HCT116 (cell line): ENCODE measurements at regions not wholly inside any gene's neighbourhood (a gene's known extent, or its start where the extent isn't known, plus 50 kb on each side); places are given as distances from the start of the nearest gene placed in this dataset.

Source experiments
- ATAC-seq: fragments of 200-7000 bp; cut with Tn5 transposase; 2 replicates; pipeline ENCODE4 v1.9.1; 2020; ENCODE audit warnings: mild to moderate bottlenecking, moderate library complexity
- BruUV-seq: library from RNA; stranded (reverse); fragments of 400-500 nt; replicated peaks from 2 replicates; lab custom pipeline; 2021; lab: Mats Ljungman, UMichigan
- CTCF ChIA-PET: fragments of 300-600 bp; sonication (Branson Sonifier 250); formaldehyde crosslinking; loops from one replicate; lab custom pipeline; 2021; ENCODE audit warnings: antibody characterized with exemption; lab: Charles Lee
- POLR2A ChIA-PET: fragments of 300-600, 350-600 bp; sonication (Branson Sonifier 250); formaldehyde crosslinking; loops from one replicate; lab custom pipeline; 2021; ENCODE audit warnings: antibody characterized with exemption; lab: Charles Lee
- RAD21 ChIA-PET, 2 experiments: fragments of 300-600 bp; sonication (Branson Sonifier 250); formaldehyde crosslinking; loops; one replicate each; lab custom pipeline; 2023; ENCODE audit warnings: low total read pairs in 2 of 2; ENCODE audit not compliant: uncharacterized antibody in 2 of 2, unreplicated experiment in 2 of 2, low non-redundant PET in 1 of 2; lab: Charles Lee
- DNase-seq: peaks from one replicate; pipeline ENCODE4 v3.0.0-alpha.2; 2010; ENCODE audit warnings: low read depth, low spot score
- H2AFZ ChIP-seq: fragments of 200-600 bp; shearing (Covaris generic), sonication (generic); 2 replicates; pipeline ENCODE4 v1.6.1; 2017; ENCODE audit warnings: low read depth, mixed run types, mixed read lengths, antibody characterized with exemption, low read length; ENCODE audit not compliant: poor library complexity, severe bottlenecking
- H3K27ac ChIP-seq: 2 replicates; pipeline ENCODE4 v1.5.1; 2012; ENCODE audit warnings: low read depth, low read length
- H3K27me3 ChIP-seq: fragments of 200-600 bp; sonication (generic); 2 replicates; pipeline ENCODE4 v1.6.1; 2016; ENCODE audit warnings: mixed run types, low read length, mixed read lengths; ENCODE audit not compliant: insufficient read depth
- H3K36me3 ChIP-seq, 2 experiments: fragments of 200-500 bp in 1 of 2; fragments of 200-600 bp in 1 of 2; sonication (Bioruptor generic) in 1 of 2; sonication (generic) in 1 of 2; 2 replicates each; pipeline versions ENCODE4 v1.5.1 to v1.6.1; 2014 to 2016; ENCODE audit warnings: low read length in 2 of 2, inconsistent platforms in 1 of 2, mixed read lengths in 1 of 2, mixed run types in 1 of 2; ENCODE audit not compliant: insufficient read depth in 2 of 2, control insufficient read depth in 1 of 2
- H3K4me1 ChIP-seq, 2 experiments: fragments of 200-600 bp in 1 of 2; sonication (generic) in 1 of 2; 2 replicates each; pipeline versions ENCODE4 v1.5.1 to v1.6.1; 2012 to 2017; ENCODE audit warnings: low read length in 2 of 2, inconsistent platforms in 1 of 2, mild to moderate bottlenecking in 1 of 2, mixed read lengths in 1 of 2, mixed run types in 1 of 2, moderate library complexity in 1 of 2; ENCODE audit not compliant: insufficient read depth in 2 of 2, control insufficient read depth in 1 of 2
- H3K4me2 ChIP-seq: fragments of 200-600 bp; sonication (generic); 2 replicates; pipeline ENCODE4 v1.6.1; 2017; ENCODE audit warnings: mixed run types, low read length, mixed read lengths
- H3K4me3 ChIP-seq, 2 experiments: fragments of 200-600 bp in 1 of 2; sonication (generic) in 1 of 2; replicated peaks in 1 of 2; 2 replicates each; pipeline ENCODE4 v1.5.1; 2011 to 2016; ENCODE audit warnings: low read length in 2 of 2, control low read depth in 1 of 2, low read depth in 1 of 2, mild to moderate bottlenecking in 1 of 2, mixed read lengths in 1 of 2, mixed run types in 1 of 2
- H3K79me2 ChIP-seq: fragments of 200-600 bp; sonication (generic); 2 replicates; pipeline ENCODE4 v1.6.1; 2017; ENCODE audit warnings: mild to moderate bottlenecking, mixed run types, low read length, moderate library complexity, mixed read lengths; ENCODE audit not compliant: insufficient read depth
- H3K9ac ChIP-seq: fragments of 200-600 bp; sonication (generic); 2 replicates; pipeline ENCODE4 v1.6.1; 2016; ENCODE audit warnings: low read length, mixed read lengths
- H3K9me2 ChIP-seq: fragments of 200-600 bp; sonication (generic), shearing (Covaris generic); 2 replicates; pipeline ENCODE4 v1.6.1; 2017; ENCODE audit warnings: mixed run types, mild to moderate bottlenecking, moderate library complexity; ENCODE audit not compliant: insufficient read depth
- H3K9me3 ChIP-seq, 2 experiments: fragments of 200-500 bp in 1 of 2; fragments of 200-600 bp in 1 of 2; sonication (Bioruptor generic) in 1 of 2; sonication (generic) in 1 of 2; 2 replicates each; pipeline ENCODE4 v1.6.1; 2014 to 2017; ENCODE audit warnings: low read length in 2 of 2, mixed read lengths in 2 of 2, inconsistent platforms in 1 of 2, low read depth in 1 of 2, mild to moderate bottlenecking in 1 of 2, mixed run types in 1 of 2, moderate library complexity in 1 of 2; ENCODE audit not compliant: control insufficient read depth in 1 of 2, insufficient read depth in 1 of 2
- H4K20me1 ChIP-seq: fragments of 200-600 bp; sonication (generic), shearing (Covaris generic); 2 replicates; pipeline ENCODE4 v1.6.1; 2017; ENCODE audit warnings: mixed run types, mild to moderate bottlenecking, moderate library complexity; ENCODE audit not compliant: insufficient read depth
- CBX3 ChIP-seq: IDR thresholded peaks from 2 replicates; pipeline ENCODE4 v1.6.1; 2012; ENCODE audit warnings: low read depth
- CEBPB ChIP-seq: IDR thresholded peaks from 2 replicates; pipeline ENCODE4 v1.6.1; 2012; ENCODE audit warnings: low read depth
- EGR1 ChIP-seq: IDR thresholded peaks from 2 replicates; pipeline ENCODE4 v1.6.1; 2012; ENCODE audit warnings: low read depth
- EZH2 ChIP-seq: fragments of 200-600 bp; sonication (generic); IDR thresholded peaks from 2 replicates; pipeline ENCODE4 v1.6.1; 2017; ENCODE audit warnings: antibody characterized with exemption, mixed run types
- FOSL1 ChIP-seq: IDR thresholded peaks from 2 replicates; pipeline ENCODE4 v1.6.1; 2012; ENCODE audit warnings: low read depth
- JUND ChIP-seq: IDR thresholded peaks from 2 replicates; pipeline ENCODE4 v1.6.1; 2012
- POLR2A ChIP-seq: IDR thresholded peaks from 2 replicates; pipeline ENCODE4 v1.7.0; 2011; ENCODE audit warnings: borderline replicate concordance; ENCODE audit not compliant: insufficient read depth, insufficient read length; ENCODE audit errors: extremely low read depth
- RAD21 ChIP-seq: IDR thresholded peaks from 2 replicates; pipeline ENCODE4 v1.6.1; 2012; ENCODE audit warnings: low read depth, mild to moderate bottlenecking
- SP1 ChIP-seq: IDR thresholded peaks from 2 replicates; pipeline ENCODE4 v1.6.1; 2012; ENCODE audit warnings: low read depth
- TCF7L2 ChIP-seq: IDR thresholded peaks from 2 replicates; pipeline ENCODE4 v1.7.0; 2011; ENCODE audit warnings: borderline replicate concordance, inconsistent platforms; ENCODE audit not compliant: insufficient read depth, insufficient read length; ENCODE audit errors: extremely low read depth
- ZFX ChIP-seq: fragments of 450-650 bp; IDR thresholded peaks from 2 replicates; pipeline ENCODE4 v1.6.1; 2017
- ZNF274 ChIP-seq: fragments of 200-500 bp; sonication (Bioruptor generic); IDR thresholded peaks from 2 replicates; pipeline ENCODE4 v1.6.1; 2014; ENCODE audit warnings: mild to moderate bottlenecking, low read depth, low read length, inconsistent platforms
- intact Hi-C: fragments of 100-400 bp; cut with micrococcal nuclease; formaldehyde crosslinking; loops from 2 replicates; pipeline ENCODE4 v1.10.0; 2022
- TF ChIP-seq, protein P1 (sequence below): IDR thresholded peaks from 2 replicates; pipeline ENCODE4 v1.6.1; 2012
- TF ChIP-seq, protein P2 (sequence below): IDR thresholded peaks from 2 replicates; pipeline ENCODE4 v1.6.1; 2011; ENCODE audit warnings: mild to moderate bottlenecking, low read length, moderate library complexity; ENCODE audit not compliant: insufficient replicate concordance; ENCODE audit errors: extremely low read depth

DNA sequence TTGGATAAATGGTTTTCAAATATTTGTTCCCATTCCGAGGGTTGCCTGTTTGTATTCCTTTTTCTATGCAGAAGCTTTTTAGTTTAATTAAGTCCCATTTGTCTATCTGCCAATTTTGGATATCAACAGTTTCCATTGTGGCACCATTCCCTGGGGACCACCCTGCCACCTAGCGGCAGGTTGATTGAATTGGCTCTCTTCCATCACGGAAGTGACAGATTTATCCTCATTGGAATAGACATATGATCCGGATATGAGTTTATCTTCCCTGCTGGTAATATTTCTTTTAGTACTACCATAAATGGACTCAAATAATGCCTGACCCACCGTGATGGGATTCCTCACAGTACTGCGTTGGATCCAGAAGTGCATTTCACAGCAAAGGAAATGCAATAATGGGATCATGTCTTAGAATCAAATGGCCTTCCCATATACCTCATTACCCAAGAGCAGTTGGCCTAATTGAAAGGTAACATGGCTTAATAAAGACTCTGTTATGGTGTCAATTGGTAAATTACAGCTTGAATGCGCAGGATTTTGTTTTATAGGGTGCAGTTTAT lies 327.0 kb downstream of the BMP2 start (continued):
- no peak for TF ChIP-seq ZNF274
- TF ChIP-seq EGR1: no peak
- TF ChIP-seq POLR2A: no peak
- TF ChIP-seq EZH2: no peak
- TF ChIP-seq, protein P1, sequence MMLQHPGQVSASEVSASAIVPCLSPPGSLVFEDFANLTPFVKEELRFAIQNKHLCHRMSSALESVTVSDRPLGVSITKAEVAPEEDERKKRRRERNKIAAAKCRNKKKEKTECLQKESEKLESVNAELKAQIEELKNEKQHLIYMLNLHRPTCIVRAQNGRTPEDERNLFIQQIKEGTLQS: no peak
- TF ChIP-seq CBX3: no peak
- no peak for TF ChIP-seq JUND
- TF ChIP-seq FOSL1: no peak

DNA sequence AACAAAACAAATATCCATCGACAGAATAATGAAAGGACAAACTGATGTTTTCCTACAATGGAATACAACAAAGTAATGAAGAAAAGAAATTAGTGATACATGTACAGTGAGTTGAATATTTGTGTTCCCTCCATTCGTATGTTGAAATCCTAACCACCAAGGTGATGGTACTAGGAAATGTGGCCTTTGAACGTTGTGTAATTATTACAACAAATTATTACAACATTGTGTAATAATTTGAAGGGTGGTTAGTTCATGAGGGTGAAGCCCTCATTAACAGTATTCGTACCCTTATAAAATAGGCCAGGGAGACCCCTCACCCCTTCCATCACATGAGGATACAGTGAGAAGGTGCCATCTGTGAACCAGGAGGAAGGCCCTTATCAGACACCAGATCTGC lies 339.4 kb downstream of the BMP2 start:
- BruUV-seq: no TSS peak
- Histone ChIP-seq H4K20me1 (no peaks in the 10 kb centered on the region), H3K9me2 (no peaks in the 10 kb centered on the region), H3K79me2 (no peaks in the 10 kb centered on the region), H3K4me3 (no peak overlapping the region), H3K27me3 (no peaks in the 10 kb centered on the region), H3K9me3 (peaks cover 4% of the 10 kb centered on the region in 2 experiments; a peak in 1 of 4 replicates), H3K9ac (no peak overlapping the region), H3K4me2 (no peak overlapping the region), H3K4me1 (no peaks in the 10 kb centered on the region), H3K27ac (no peak overlapping the region)
- CTCF ChIA-PET: no interaction called here
- DNase-seq: no peak
- ATAC-seq: no peak
- TF ChIP-seq RAD21 (no peak), CBX3 (no peak), ZFX (no peak), TCF7L2 (no peak)
- TF ChIP-seq, all 23 proteins: peak for 0
- RAD21 ChIA-PET: no interaction called here
- Histone ChIP-seq H2AFZ (no peak overlapping the region), H3K36me3 (no peaks in the 10 kb centered on the region)
- POLR2A ChIA-PET: no interaction called here
- intact Hi-C loops: no loop called here

DNA sequence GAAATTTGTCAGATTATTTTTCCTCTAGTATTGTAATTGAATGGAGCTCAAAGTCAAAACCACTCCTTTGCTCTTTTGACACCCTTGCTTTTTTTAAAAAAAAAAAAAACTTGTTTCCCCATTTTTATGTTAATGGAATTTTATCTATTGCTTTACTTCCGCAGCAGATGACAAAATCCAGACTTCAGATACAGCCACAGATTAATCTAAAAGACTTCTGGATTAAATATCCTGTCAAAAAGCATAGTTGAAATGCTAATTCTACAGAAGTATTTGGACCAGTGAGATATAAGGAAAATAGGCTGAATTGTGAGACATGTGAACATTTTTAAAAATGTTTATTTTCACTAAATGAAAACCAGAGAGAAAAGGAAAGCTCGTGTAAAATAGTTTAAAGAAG lies 341.4 kb downstream of the BMP2 start:
- no peaks in the 10 kb centered on the region for H3K27me3 ChIP-seq
- no peak overlapping the region for H3K27ac ChIP-seq
- H3K9me2 ChIP-seq: no peaks in the 10 kb centered on the region
- no peaks in the 10 kb centered on the region for H3K36me3 ChIP-seq
- ATAC-seq (no peak), DNase-seq (no peak)
- H3K4me2 ChIP-seq: no peak overlapping the region
- H3K79me2 ChIP-seq: no peaks in the 10 kb centered on the region
- POLR2A ChIA-PET: no interaction called here
- intact Hi-C loops: no loop called here
- no peaks in the 10 kb centered on the region for H3K4me1 ChIP-seq
- TF ChIP-seq SP1: no peak
- no peak for TF ChIP-seq CBX3
- TF ChIP-seq, protein P2, sequence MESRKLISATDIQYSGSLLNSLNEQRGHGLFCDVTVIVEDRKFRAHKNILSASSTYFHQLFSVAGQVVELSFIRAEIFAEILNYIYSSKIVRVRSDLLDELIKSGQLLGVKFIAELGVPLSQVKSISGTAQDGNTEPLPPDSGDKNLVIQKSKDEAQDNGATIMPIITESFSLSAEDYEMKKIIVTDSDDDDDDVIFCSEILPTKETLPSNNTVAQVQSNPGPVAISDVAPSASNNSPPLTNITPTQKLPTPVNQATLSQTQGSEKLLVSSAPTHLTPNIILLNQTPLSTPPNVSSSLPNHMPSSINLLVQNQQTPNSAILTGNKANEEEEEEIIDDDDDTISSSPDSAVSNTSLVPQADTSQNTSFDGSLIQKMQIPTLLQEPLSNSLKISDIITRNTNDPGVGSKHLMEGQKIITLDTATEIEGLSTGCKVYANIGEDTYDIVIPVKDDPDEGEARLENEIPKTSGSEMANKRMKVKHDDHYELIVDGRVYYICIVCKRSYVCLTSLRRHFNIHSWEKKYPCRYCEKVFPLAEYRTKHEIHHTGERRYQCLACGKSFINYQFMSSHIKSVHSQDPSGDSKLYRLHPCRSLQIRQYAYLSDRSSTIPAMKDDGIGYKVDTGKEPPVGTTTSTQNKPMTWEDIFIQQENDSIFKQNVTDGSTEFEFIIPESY: no peak
- no peak for TF ChIP-seq CEBPB
- no peak for TF ChIP-seq RAD21
- TF ChIP-seq, all 23 proteins: peak for 0
- Histone ChIP-seq H3K9me3 (peaks cover 4 to 6% of the 10 kb centered on the region in 2 experiments; a peak in 2 of 4 replicates), H4K20me1 (no peaks in the 10 kb centered on the region), H2AFZ (no peak overlapping the region), H3K9ac (no peak overlapping the region), H3K4me3 (no peak overlapping the region)
- RAD21 ChIA-PET: no interaction called here
- CTCF ChIA-PET: no interaction called here
- BruUV-seq: no TSS peak
